IPS-18c (cell line): ENCODE measurements at regions not wholly inside any gene's neighbourhood (a gene's known extent, or its start where the extent isn't known, plus 50 kb on each side); places are given as distances from the start of the nearest gene placed in this dataset.

Experiments used
- H3K4me3 ChIP-seq: 2 replicates; pipeline ENCODE4 v1.7.0; 2013; ENCODE audit warnings: low read depth, mild to moderate bottlenecking, low read length, moderate library complexity; ENCODE audit not compliant: insufficient read depth
- H3K9me3 ChIP-seq: one replicate; pipeline ENCODE4 v1.6.1; 2013; ENCODE audit warnings: mild to moderate bottlenecking, low read length, moderate library complexity; ENCODE audit not compliant: control insufficient read depth, insufficient read depth

GRCh38 chr12:107519906-107520859 is 165.4 kb upstream of the PWP1 start:
- Histone ChIP-seq H3K4me3 (no peak overlapping the region), H3K9me3 (peaks cover 5% of the 10 kb centered on the region)

DNA sequence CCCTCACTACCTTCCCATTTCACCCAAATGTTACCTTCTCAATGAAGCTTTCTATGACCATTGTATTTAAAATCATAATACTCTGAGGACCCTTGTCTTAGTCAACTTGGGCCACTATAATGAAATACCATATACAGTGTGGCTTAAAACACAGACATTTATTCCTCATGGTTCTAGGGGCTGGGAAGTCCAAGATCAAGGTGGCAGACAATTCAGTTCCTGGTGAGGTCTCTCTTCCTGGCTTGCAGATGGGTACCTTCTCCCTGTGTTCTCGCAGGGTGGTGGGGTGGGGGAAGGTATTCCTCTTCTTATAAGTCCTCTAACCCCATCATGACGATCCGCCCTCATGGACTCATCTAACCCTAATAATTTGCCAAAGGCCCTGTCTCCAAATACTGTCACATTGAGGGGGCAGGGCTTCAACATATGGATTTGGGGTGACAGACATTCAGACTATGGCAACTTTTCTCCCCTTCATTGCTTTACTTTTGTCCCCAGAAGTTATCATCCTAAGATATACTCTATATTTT is 163.7 kb upstream of the PWP1 start:
- peaks cover 5% of the 10 kb centered on the region for H3K9me3 ChIP-seq

DNA sequence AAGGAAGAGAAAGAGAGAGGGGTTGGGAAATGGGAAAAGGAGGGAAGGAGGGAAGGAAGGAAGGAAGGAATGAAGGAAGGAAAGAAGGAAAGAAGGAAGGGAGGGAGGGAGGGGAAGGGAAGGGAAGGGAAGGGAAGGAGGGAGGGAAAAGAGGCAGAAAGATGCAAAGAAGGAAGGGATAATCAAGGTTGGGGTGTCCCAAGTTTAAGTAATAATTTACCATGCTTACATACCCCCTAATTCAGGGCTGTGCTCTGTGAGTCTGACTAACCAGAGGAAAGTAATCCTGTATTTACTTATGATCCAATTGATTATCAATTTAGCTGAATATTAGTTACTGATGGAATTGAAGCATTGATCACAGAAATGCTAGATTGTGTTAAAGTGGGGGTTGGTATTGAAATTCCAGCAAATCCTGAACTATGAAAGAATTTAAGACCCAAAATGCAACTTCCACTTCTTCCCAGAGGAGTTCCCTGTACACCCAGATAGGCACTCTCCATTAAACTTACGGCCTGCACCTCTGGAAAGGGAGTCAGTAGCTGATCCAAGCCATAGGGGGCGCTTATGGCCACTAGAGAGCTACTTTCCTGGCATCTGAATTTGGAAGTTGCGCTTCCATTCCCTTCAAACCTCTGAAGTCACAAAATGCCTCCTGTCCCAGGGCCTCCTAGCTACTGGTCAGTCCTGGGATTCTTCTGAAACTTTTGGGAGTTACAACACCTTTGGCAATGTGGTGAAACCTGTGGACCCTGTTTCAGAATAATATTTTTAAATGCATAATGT is 162.7 kb upstream of the PWP1 start:
- no peak overlapping the region for H3K4me3 ChIP-seq

More for the DNA sequence above, 163.7 kb upstream of the PWP1 start:
- H3K4me3 ChIP-seq = no peak overlapping the region

GRCh38 chr12:107523775-107524535 is 161.6 kb upstream of the PWP1 start:
- H3K4me3 ChIP-seq = no peak overlapping the region
- peaks cover 5% of the 10 kb centered on the region for H3K9me3 ChIP-seq

More for the DNA sequence above, 162.7 kb upstream of the PWP1 start:
- peaks cover 5% of the 10 kb centered on the region for H3K9me3 ChIP-seq

DNA sequence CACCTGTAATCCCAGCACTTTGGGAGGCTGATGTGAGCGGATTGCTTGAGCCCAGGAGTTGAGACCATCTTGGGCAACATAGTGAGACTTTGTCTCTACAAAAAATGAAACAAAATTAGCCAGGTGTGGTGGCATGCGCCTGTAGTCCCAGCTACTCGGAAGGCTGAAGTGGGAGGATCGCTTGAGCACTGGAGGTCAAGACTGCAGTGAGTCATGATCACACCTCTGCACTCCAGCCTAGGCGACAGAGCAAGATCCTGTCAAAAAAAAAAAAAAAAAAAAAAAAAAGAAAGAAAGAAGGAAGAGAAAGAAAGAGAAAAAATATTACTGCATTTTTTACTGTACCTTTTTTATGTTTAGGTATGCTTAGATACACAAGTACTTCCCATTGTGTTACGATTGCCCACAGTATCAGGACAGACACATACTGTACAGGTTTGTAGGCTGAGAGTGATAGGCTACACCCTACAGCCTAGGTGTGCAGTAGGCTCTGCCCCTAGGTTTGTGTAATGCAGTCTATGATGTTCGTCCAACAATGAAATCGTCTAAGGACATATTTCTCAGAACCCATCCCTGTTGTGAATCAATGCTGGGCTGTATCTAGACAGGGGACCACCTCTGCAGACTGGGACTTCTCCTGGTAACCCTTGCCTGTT is 160.4 kb upstream of the PWP1 start:
- H3K9me3 ChIP-seq = peaks cover 4% of the 10 kb centered on the region
- no peak overlapping the region for H3K4me3 ChIP-seq

DNA sequence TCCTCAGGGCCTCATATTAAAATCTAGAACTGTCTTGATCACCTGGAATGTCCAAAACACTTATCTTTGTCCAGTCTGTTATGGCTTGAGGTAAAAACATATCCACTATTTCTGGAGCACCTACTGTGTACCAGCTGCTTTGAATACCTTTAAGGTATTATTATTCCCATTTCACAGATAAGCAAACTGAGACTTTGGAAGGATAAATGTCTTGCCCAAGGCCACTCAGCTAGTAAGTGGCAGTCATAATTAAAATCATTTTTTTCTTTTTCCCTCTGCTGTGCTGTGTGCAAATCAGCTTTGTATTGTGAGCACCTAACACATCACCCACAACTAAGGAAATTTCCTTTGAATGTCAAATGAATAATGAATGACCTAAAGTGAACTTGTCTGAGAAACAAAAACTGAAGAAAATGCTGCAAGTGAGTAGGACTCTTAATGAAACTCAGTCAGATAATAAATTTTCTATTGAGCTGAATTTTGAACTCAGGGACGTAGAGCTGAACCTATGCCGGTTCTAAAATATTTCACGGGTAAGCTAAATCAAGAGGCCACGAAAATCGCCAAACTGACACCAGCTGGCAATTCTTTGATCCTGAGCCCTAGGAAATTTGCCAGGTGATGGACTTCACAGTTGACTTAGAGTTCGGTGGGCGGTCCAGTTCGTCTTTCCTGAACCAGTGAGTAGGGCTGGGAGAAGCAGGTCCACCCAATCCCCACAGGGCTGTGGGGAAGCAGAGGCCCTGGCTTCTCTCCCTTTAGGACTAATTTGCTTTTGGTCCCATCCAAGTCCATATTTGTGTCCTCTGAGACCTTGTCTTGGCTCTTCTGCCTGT is 159.7 kb upstream of the PWP1 start:
- peaks cover 2% of the 10 kb centered on the region for H3K9me3 ChIP-seq
- H3K4me3 ChIP-seq = no peak overlapping the region

DNA sequence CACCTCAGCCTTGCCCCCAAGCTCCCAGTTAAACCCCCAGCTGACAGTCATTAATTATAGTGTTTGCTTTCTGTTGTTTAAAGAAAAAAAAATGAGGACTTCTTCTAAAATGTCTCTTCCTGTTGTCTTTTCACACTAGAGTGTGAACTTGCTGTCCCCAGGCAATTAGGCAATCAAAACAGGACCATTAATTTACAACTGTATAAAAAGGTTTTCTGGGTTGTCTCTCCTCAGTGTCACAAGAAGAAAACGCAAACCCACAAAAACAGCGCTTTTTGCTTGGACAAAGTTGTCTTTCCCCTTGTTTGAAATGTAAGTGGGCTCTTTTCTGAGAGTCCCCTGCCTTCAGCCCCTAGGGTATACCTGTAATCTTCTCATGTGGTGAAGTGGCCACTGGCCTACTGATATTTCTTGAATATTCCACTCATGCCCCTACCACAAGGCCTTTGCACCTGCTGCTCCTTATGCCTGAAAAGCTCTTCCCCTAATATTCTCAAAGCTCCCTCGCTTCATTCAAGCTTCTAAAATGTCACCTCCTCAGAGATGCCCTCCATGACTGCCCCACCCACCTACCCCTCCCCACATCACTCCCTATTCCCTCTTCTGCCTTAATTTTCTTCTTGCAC is 158.9 kb upstream of the PWP1 start:
- H3K4me3 ChIP-seq = no peak overlapping the region
- no peaks in the 10 kb centered on the region for H3K9me3 ChIP-seq

DNA sequence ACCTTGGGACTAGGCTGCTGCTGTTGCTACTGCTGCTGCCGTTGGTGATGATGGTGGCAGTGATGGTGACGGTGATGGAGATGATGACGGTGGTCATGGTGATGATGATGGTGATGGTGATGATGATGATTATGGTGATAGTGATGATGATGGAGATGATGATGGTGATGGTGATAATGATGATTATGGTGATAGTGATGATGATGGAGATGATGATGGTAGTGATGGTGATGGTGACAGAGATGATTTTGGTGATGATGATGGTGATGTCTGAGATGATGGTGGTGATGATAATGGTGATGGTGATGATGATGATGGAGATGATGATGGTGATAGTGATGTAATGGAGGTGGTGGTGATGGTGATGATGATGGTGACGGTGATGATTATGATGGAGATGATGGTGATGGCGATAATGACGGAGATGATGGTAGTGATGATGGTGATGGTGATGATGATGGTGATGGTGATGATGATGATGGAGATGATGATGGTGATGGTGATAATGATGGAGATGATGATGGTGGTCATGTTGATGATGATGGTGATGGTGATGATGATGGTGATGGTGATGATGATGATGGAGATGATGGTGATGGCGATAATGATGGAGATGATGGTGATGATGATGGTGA is 156.8 kb upstream of the PWP1 start:
- no peak overlapping the region for H3K4me3 ChIP-seq
- peaks cover 3% of the 10 kb centered on the region for H3K9me3 ChIP-seq

GRCh38 chr12:107529991-107530390 is 155.6 kb upstream of the PWP1 start:
- Histone ChIP-seq H3K9me3 (peaks cover 3% of the 10 kb centered on the region), H3K4me3 (no peak overlapping the region)

GRCh38 chr12:107530701-107531100 is 154.9 kb upstream of the PWP1 start:
- Histone ChIP-seq H3K4me3 (no peak overlapping the region), H3K9me3 (peaks cover 3% of the 10 kb centered on the region)

GRCh38 chr12:107533218-107533617 is 152.4 kb upstream of the PWP1 start:
- no peak overlapping the region for H3K4me3 ChIP-seq
- H3K9me3 ChIP-seq = peaks cover 3% of the 10 kb centered on the region

DNA sequence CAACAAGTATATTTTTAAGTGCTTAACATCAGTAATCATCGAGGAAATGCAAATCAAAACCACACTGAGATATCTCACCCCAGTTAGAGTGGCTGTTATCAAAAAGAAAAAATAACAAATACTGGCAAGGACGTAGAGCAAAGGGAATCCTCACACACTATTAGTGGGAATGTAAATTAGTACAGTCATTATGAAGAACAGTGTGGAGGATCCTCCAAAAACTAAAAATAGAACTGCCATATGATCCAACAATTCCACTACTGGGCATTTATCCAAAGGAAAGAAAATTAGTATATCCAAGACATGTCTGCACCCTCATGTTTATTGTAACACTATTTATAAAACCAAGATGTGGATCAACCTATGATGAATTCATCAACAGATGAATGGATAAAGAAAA is 149.0 kb upstream of the PWP1 start:
- Histone ChIP-seq H3K4me3 (no peak overlapping the region), H3K9me3 (peaks cover 3% of the 10 kb centered on the region)

DNA sequence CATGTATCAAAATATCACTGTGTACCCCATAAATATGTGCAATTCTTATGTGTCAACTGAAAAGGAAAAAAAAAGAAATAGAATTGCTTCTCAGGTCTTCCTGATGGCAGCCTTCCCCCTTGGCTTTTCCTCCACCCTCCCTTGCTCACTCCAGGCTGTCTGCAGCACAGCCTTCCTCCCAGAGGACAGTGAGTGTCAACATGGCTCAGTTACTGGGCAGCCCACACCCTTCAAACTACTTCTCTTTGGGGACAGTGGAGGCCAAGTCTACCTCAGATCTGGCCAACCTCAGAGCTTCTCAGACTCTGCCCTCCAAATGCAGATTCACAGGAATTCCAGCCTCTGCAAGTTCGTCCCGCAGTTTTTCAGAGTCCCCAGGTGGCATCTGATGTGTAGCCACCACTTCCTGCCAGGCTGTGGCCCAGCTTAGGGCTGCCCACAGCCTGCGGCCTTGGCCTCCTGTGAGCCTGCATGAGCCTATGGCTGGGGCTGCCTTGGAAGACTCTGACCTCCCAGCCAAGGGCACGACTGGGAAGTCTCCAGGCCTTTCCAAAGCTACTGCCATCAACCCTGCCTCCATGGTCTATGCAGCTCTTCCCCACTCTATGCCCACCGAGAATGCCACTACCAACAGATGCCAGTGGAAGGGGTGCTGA is 148.0 kb upstream of the PWP1 start:
- no peak overlapping the region for H3K4me3 ChIP-seq
- H3K9me3 ChIP-seq = no peaks in the 10 kb centered on the region

DNA sequence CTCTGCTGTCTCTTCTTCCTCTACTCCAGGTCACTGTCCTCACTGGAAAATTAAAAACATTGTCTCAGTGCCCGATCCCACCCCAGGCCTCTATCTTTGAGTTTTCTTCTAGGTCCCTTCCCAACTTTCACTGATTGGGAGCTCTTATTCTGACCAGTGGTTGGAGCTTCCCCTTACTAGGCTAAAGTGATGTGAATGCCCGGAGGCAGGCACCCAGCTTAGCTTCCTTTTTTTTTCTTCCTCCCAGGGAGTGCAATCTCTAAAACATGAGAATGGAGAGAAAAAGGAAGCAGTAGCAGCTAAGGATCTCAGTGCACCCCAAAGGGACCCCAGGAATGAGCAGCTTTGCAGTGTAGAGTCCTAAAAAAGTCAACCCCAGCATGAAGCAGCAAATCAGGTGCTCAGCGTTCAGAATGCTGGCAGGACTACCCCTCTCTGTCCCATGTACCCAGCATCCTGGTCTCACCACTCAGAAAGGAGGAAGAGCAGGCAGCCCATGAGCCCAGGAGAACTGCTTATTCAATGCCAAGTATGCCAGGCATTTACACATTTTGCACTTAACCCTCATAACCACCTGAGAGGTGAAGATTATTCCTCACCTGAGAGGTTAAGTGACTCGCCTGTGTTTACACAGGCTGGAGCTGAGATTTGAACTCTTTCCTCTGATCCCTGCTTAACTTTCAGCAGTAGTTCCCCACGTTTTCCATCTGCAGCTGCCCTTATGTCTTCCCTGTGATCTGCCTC is 146.2 kb upstream of the PWP1 start:
- Histone ChIP-seq H3K9me3 (no peaks in the 10 kb centered on the region), H3K4me3 (no peak overlapping the region)
